IMR-90 (cell line): ENCODE measurements at regions not wholly inside any gene's neighbourhood (a gene's known extent, or its start where the extent isn't known, plus 50 kb on each side); places are given as distances from the start of the nearest gene placed in this dataset.

Experiments used
- ATAC-seq: fragments of 200-7000 bp; cut with Tn5 transposase; 2 replicates; pipeline ENCODE4 v1.9.1; 2020; ENCODE audit warnings: low read depth, mild to moderate bottlenecking, moderate library complexity
- BruUV-seq: library from RNA; stranded (reverse); fragments of 400-500 nt; replicated peaks from 2 replicates; lab custom pipeline; 2021; lab: Mats Ljungman, UMichigan
- CTCF ChIA-PET: fragments of 300-600 bp; formaldehyde crosslinking; extraction: SDS; loops from one replicate; lab custom pipeline; 2021; ENCODE audit warnings: antibody characterized with exemption; lab: Yijun Ruan, JAX
- POLR2A ChIA-PET: fragments of 300-600 bp; sonication (Branson Sonifier 250); formaldehyde crosslinking; loops from one replicate; lab custom pipeline; 2022; ENCODE audit warnings: antibody characterized with exemption; ENCODE audit not compliant: unreplicated experiment; lab: Charles Lee
- DNase-seq: peaks from one replicate; pipeline ENCODE4 v3.0.0; 2013
- H2AFZ ChIP-seq: replicated peaks from 2 replicates; pipeline ENCODE3; 2013; ENCODE audit warnings: low read length, mild to moderate bottlenecking; ENCODE audit not compliant: poor library complexity
- H2AK5ac ChIP-seq: 2 replicates; pipeline ENCODE4 v1.6.1; 2013; ENCODE audit warnings: low read depth, low read length, inconsistent platforms
- H2AK9ac ChIP-seq: replicated peaks from 2 replicates; pipeline ENCODE3; 2013; ENCODE audit warnings: mild to moderate bottlenecking, low read depth, low read length, moderate library complexity; ENCODE audit not compliant: poor library complexity
- H2BK120ac ChIP-seq: 2 replicates; pipeline ENCODE4 v1.6.1; 2013; ENCODE audit warnings: low read depth, low read length, inconsistent platforms
- H2BK15ac ChIP-seq: 3 replicates; pipeline ENCODE4 v1.6.1; 2013; ENCODE audit warnings: low read depth, low read length, inconsistent platforms
- H2BK20ac ChIP-seq: 2 replicates; pipeline ENCODE4 v1.6.1; 2013; ENCODE audit warnings: low read depth, mild to moderate bottlenecking, inconsistent platforms, low read length, moderate library complexity
- H2BK5ac ChIP-seq: 2 replicates; pipeline ENCODE4 v1.6.1; 2013; ENCODE audit warnings: mild to moderate bottlenecking, low read depth, low read length, inconsistent platforms; ENCODE audit not compliant: poor library complexity, severe bottlenecking
- H3K14ac ChIP-seq: replicated peaks from 2 replicates; pipeline ENCODE4 v1.6.1; 2013; ENCODE audit warnings: low read depth, low read length, inconsistent platforms
- H3K18ac ChIP-seq: 2 replicates; pipeline ENCODE4 v1.6.1; 2013; ENCODE audit warnings: low read depth, low read length, control low read depth
- H3K23ac ChIP-seq: 2 replicates; pipeline ENCODE4 v1.6.1; 2013; ENCODE audit warnings: low read depth, low read length, inconsistent platforms
- H3K27ac ChIP-seq: 2 replicates; pipeline ENCODE4 v1.5.1; 2013; ENCODE audit warnings: mild to moderate bottlenecking, control low read depth, low read length; ENCODE audit not compliant: insufficient read depth
- H3K27me3 ChIP-seq: 2 replicates; pipeline ENCODE4 v1.6.1; 2013; ENCODE audit warnings: low read length; ENCODE audit not compliant: control insufficient read depth, insufficient read depth
- H3K36me3 ChIP-seq: 2 replicates; pipeline ENCODE4 v1.6.1; 2013; ENCODE audit warnings: low read length, mixed read lengths; ENCODE audit not compliant: control insufficient read depth, insufficient read depth
- H3K4ac ChIP-seq: 2 replicates; pipeline ENCODE4 v1.6.1; 2013; ENCODE audit warnings: low read depth, low read length, inconsistent platforms
- H3K4me1 ChIP-seq: 2 replicates; pipeline ENCODE4 v1.6.1; 2013; ENCODE audit warnings: low read length, mixed read lengths; ENCODE audit not compliant: control insufficient read depth, insufficient read depth
- H3K4me2 ChIP-seq: 2 replicates; pipeline ENCODE4 v1.6.1; 2013; ENCODE audit warnings: low read depth, mild to moderate bottlenecking, control low read depth, low read length, moderate library complexity
- H3K4me3 ChIP-seq: 2 replicates; pipeline ENCODE4 v1.5.1; 2013; ENCODE audit warnings: low read depth, mild to moderate bottlenecking, control low read depth, low read length, moderate library complexity; ENCODE audit not compliant: insufficient read depth
- H3K56ac ChIP-seq: 2 replicates; pipeline ENCODE4 v1.6.1; 2013; ENCODE audit warnings: low read length, inconsistent platforms; ENCODE audit not compliant: insufficient read depth; ENCODE audit errors: extremely low read depth
- H3K79me1 ChIP-seq, 2 experiments: 2 replicates each; pipeline ENCODE4 v1.6.1; 2013; ENCODE audit warnings: low read length in 2 of 2, inconsistent platforms in 1 of 2, low read depth in 1 of 2
- H3K9ac ChIP-seq: 2 replicates; pipeline ENCODE4 v1.6.1; 2013; ENCODE audit warnings: low read depth, low read length, control low read depth
- H3K9me1 ChIP-seq: 2 replicates; pipeline ENCODE4 v1.6.1; 2013; ENCODE audit warnings: low read length, inconsistent platforms; ENCODE audit not compliant: insufficient read depth
- H3K9me3 ChIP-seq: 2 replicates; pipeline ENCODE4 v1.6.1; 2013; ENCODE audit warnings: low read length; ENCODE audit not compliant: control insufficient read depth, insufficient read depth
- H4K20me1 ChIP-seq: 2 replicates; pipeline ENCODE4 v1.6.1; 2013; ENCODE audit warnings: low read length, inconsistent platforms; ENCODE audit not compliant: insufficient read depth
- H4K5ac ChIP-seq: 2 replicates; pipeline ENCODE4 v1.6.1; 2013; ENCODE audit warnings: mild to moderate bottlenecking, low read depth, low read length, control low read depth
- H4K8ac ChIP-seq, 2 experiments: 2 replicates each; pipeline ENCODE4 v1.6.1; 2013; ENCODE audit warnings: low read depth in 2 of 2, low read length in 2 of 2, control low read depth in 1 of 2, inconsistent platforms in 1 of 2
- H4K91ac ChIP-seq: 2 replicates; pipeline ENCODE4 v1.6.1; 2013; ENCODE audit warnings: low read depth, low read length, inconsistent platforms; ENCODE audit not compliant: insufficient read depth
- BHLHE40 ChIP-seq: fragments of 150-350 bp; IDR thresholded peaks from 2 replicates; pipeline ENCODE4 v1.6.1; 2016; ENCODE audit warnings: mild to moderate bottlenecking, low read depth, low read length
- CEBPB ChIP-seq: IDR thresholded peaks from 2 replicates; pipeline ENCODE4 v1.6.1; 2012; ENCODE audit warnings: low read depth, low read length, improper control_type of control experiment
- CHD1 ChIP-seq: IDR thresholded peaks from 2 replicates; pipeline ENCODE4 v1.6.1; 2012; ENCODE audit warnings: low read depth, low read length, improper control_type of control experiment
- FOS ChIP-seq: fragments of 150-350 bp; IDR thresholded peaks from 2 replicates; pipeline ENCODE4 v1.6.1; 2016; ENCODE audit warnings: low read depth, low read length
- NFE2L2 ChIP-seq: fragments of 150-350 bp; IDR thresholded peaks from 2 replicates; pipeline ENCODE4 v1.6.1; 2016; ENCODE audit warnings: low read depth, mild to moderate bottlenecking, low read length
- POLR2A ChIP-seq: IDR thresholded peaks from 2 replicates; pipeline ENCODE4 v1.6.1; 2012; ENCODE audit warnings: mild to moderate bottlenecking, low read depth, low read length
- RFX5 ChIP-seq: IDR thresholded peaks from 2 replicates; pipeline ENCODE4 v1.8.0; 2012; ENCODE audit warnings: low read depth, mild to moderate bottlenecking, low read length, moderate library complexity
- WGBS, 2 experiments: methylation state at CpG; one replicate each; pipeline versions ENCODE4 v1.1.5 to v1.1.7; 2013; ENCODE audit warnings: missing lambda C conversion rate in 2 of 2; ENCODE audit not compliant: insufficient read length in 1 of 2; ENCODE audit errors: extremely low coverage in 2 of 2; 5-methylcytosine and 5-hydroxymethylcytosine counted together
- dilution Hi-C: fragments of 300-500 bp; cut with HindIII; formaldehyde crosslinking; loops from one replicate; pipeline ENCODE4 v1.14.3; 2018; ENCODE audit warnings: low sequenced_read_pairs; ENCODE audit not compliant: unreplicated experiment
- in situ Hi-C: fragments of 300-500 bp; cut with MboI; formaldehyde crosslinking; loops from 3 replicates; pipeline ENCODE4 v1.14.3; 2019; ENCODE audit warnings: low sequenced_read_pairs, inconsistent platforms, mixed read lengths
- intact Hi-C: fragments of 100-400 bp; cut with micrococcal nuclease; formaldehyde crosslinking; loops from 2 replicates; pipeline ENCODE4 v1.10.0; 2022
- TF ChIP-seq, protein P1 (sequence below): fragments of 150-350 bp; IDR thresholded peaks from 2 replicates; pipeline ENCODE4 v1.6.1; 2017; ENCODE audit warnings: mild to moderate bottlenecking, antibody characterized with exemption, low read length, low read depth
- TF ChIP-seq, protein P2 (sequence below): fragments of 150-350 bp; IDR thresholded peaks from 2 replicates; pipeline ENCODE4 v1.6.1; 2016; ENCODE audit warnings: low read depth, mild to moderate bottlenecking, low read length, moderate library complexity, borderline replicate concordance

DNA sequence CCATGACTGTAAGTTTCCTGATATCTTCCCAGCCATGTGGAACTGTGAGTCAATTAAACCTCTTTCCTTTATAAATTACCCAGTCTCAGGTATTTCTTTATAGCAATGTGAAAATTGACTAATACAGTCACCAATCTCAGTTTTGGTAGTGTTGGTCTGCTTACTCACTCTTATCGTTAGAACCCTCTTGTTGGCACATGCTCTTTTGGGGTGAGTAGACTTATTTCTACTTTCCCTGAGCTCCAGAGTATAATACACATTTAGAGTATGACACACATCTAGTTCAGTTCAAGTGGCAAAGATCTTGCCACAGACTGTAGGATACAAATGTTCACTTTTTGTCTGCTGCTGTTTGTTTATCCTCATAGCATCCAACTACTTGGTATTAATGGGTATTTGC, 347.5 kb upstream of the CELF4 start:
- no peak overlapping the region for H2BK15ac ChIP-seq
- H2BK5ac ChIP-seq = no peak overlapping the region
- WGBS, 2 experiments = no CpG with 5 or more reads among the region's 1 CpG
- no peaks in the 10 kb centered on the region for H3K27me3 ChIP-seq
- H2BK120ac ChIP-seq = no peak overlapping the region
- in situ Hi-C loops = no loop called here
- H3K36me3 ChIP-seq = no peaks in the 10 kb centered on the region
- CTCF ChIA-PET = no interaction called here
- no peaks in the 10 kb centered on the region for H3K9me3 ChIP-seq
- H4K5ac ChIP-seq = no peak overlapping the region
- H2BK20ac ChIP-seq = no peak overlapping the region
- H2AK9ac ChIP-seq = no peak overlapping the region
- H3K9ac ChIP-seq = no peak overlapping the region
- H2AK5ac ChIP-seq = no peak overlapping the region
- no peak for DNase-seq
- H3K4me1 ChIP-seq = no peaks in the 10 kb centered on the region
- no peak overlapping the region for H2AFZ ChIP-seq
- no peak overlapping the region for H3K56ac ChIP-seq
- H3K14ac ChIP-seq = no peak overlapping the region
- no peak overlapping the region for H3K27ac ChIP-seq
- H4K8ac ChIP-seq = no peak overlapping the region
- no TSS peak for BruUV-seq
- H3K23ac ChIP-seq = no peak overlapping the region
- H3K4me3 ChIP-seq = no peak overlapping the region
- TF ChIP-seq RFX5 = no peak
- no peak for TF ChIP-seq CEBPB
- TF ChIP-seq POLR2A = no peak
- no peak for TF ChIP-seq NFE2L2
- TF ChIP-seq, protein P1, sequence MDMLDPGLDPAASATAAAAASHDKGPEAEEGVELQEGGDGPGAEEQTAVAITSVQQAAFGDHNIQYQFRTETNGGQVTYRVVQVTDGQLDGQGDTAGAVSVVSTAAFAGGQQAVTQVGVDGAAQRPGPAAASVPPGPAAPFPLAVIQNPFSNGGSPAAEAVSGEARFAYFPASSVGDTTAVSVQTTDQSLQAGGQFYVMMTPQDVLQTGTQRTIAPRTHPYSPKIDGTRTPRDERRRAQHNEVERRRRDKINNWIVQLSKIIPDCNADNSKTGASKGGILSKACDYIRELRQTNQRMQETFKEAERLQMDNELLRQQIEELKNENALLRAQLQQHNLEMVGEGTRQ = no peak
- no peak for TF ChIP-seq BHLHE40
- no peak for TF ChIP-seq CHD1
- TF ChIP-seq, protein P2, sequence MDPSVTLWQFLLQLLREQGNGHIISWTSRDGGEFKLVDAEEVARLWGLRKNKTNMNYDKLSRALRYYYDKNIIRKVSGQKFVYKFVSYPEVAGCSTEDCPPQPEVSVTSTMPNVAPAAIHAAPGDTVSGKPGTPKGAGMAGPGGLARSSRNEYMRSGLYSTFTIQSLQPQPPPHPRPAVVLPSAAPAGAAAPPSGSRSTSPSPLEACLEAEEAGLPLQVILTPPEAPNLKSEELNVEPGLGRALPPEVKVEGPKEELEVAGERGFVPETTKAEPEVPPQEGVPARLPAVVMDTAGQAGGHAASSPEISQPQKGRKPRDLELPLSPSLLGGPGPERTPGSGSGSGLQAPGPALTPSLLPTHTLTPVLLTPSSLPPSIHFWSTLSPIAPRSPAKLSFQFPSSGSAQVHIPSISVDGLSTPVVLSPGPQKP = no peak
- no peak for TF ChIP-seq FOS
- no peak overlapping the region for H4K91ac ChIP-seq
- ATAC-seq = no peak
- no peak overlapping the region for H3K4ac ChIP-seq
- dilution Hi-C loops = no loop called here
- no peaks in the 10 kb centered on the region for H3K9me1 ChIP-seq
- POLR2A ChIA-PET = no interaction called here
- H3K18ac ChIP-seq = no peak overlapping the region
- H3K4me2 ChIP-seq = no peak overlapping the region
- H4K20me1 ChIP-seq = no peaks in the 10 kb centered on the region
- intact Hi-C loops = no loop called here
- no peaks in the 10 kb centered on the region for H3K79me1 ChIP-seq
